ENCODE measurements at regions not wholly inside any gene's neighbourhood (a gene's known extent, or its start where the extent isn't known, plus 50 kb on each side); places are given as distances from the start of the nearest gene placed in this dataset.

GRCh38 chrX:108811891-108812290 is 75.5 kb upstream of the IRS4 start:
- Histone ChIP-seq H3K9me3 (ENCODE audit: control insufficient read depth, low read depth, low read length) (no peaks in the 10 kb centered on the region), H2AK5ac (ENCODE audit: insufficient read length, low read length) (no peak overlapping the region), H3K4ac (ENCODE audit: low read depth, low read length) (no peak overlapping the region), H4K8ac (replicated peaks; ENCODE audit: insufficient read length, low read depth, low read length) (no peak overlapping the region), H4K91ac (ENCODE audit: insufficient read length, low read depth, low read length) (no peak overlapping the region), H3K4me1 (ENCODE audit: insufficient read depth, low read length) (no peaks in the 10 kb centered on the region), H3K23me2 (ENCODE audit: insufficient read length, low read depth, low read length, poor library complexity, severe bottlenecking) (no peaks in the 10 kb centered on the region), H3K23ac (ENCODE audit: insufficient read length, low read depth, low read length) (no peak overlapping the region), H4K20me1 (ENCODE audit: control insufficient read depth, insufficient read depth, insufficient read length) (no peaks in the 10 kb centered on the region), H2BK5ac (ENCODE audit: insufficient read length, low read length) (no peak overlapping the region), H3K18ac (ENCODE audit: insufficient read length, low read depth, low read length) (no peak overlapping the region), H3K56ac (ENCODE audit: insufficient read length, low read depth, low read length) (no peak overlapping the region), H3K9ac (ENCODE audit: extremely low read depth, insufficient read length, low read length) (no peak overlapping the region), H2BK20ac (ENCODE audit: low read depth, low read length, poor library complexity, severe bottlenecking) (no peak overlapping the region), H3K79me2 (ENCODE audit: insufficient read depth, low read length) (no peaks in the 10 kb centered on the region), H3K79me1 (ENCODE audit: insufficient read depth, low read depth, low read length, poor library complexity, severe bottlenecking) (no peaks in the 10 kb centered on the region), H2BK120ac (ENCODE audit: low read depth, low read length, poor library complexity, severe bottlenecking) (no peak overlapping the region), H2AFZ (ENCODE audit: low read length) (no peak overlapping the region), H3K4me2 (ENCODE audit: insufficient read depth, insufficient read length, low read length) (no peak overlapping the region), H3K27ac (ENCODE audit: insufficient read length, low read depth, low read length) (no peak overlapping the region), H3K14ac (ENCODE audit: insufficient read depth, low read length) (no peak overlapping the region), H4K5ac (ENCODE audit: insufficient read length, low read depth, low read length) (no peak overlapping the region), H3T11ph (ENCODE audit: low read length) (no peak overlapping the region), H3K27me3 (ENCODE audit: insufficient read depth, low read length) (no peaks in the 10 kb centered on the region), H2BK15ac (ENCODE audit: low read depth, low read length) (no peak overlapping the region), H2BK12ac (ENCODE audit: insufficient read length, low read depth, low read length) (no peak overlapping the region)
- peaks cover 0 to 9% (median 2%) of the 10 kb centered on the region in 3 experiments; a peak in 3 of 7 replicates for H3K36me3 Mint-ChIP-seq (ENCODE audit: insufficient read depth in 1 of 3, low read depth in 3 of 3)
- no peak overlapping the region for H3K27ac Mint-ChIP-seq
- H3K9me3 Mint-ChIP-seq, result peaks cover 7 to 13% of the 10 kb centered on the region in 2 experiments; a peak in 4 of 5 replicates
- no peaks in the 10 kb centered on the region for H3K27me3 Mint-ChIP-seq (ENCODE audit: low read depth)
- TF ChIP-seq CTCF (conservative IDR thresholded peaks at IDR 0.05), result peak; percentile 75
- peak; percentile 62 for DNase-seq
- H3K4me3 Mint-ChIP-seq, result no peak overlapping the region
- H3K4me1 Mint-ChIP-seq, result no peaks in the 10 kb centered on the region
